GM23248 (cell line): ENCODE measurements at regions not wholly inside any gene's neighbourhood (a gene's known extent, or its start where the extent isn't known, plus 50 kb on each side); places are given as distances from the start of the nearest gene placed in this dataset.

Experiments used
- EZH2 ChIP-seq: fragments of 200-600 bp; sonication (generic); IDR thresholded peaks from 2 replicates; pipeline ENCODE4 v1.6.1; 2018; ENCODE audit warnings: antibody characterized with exemption, mild to moderate bottlenecking; ENCODE audit not compliant: insufficient read depth, poor library complexity, severe bottlenecking
- EZH2phosphoT487 ChIP-seq: fragments of 200-600 bp; sonication (generic); IDR thresholded peaks from 2 replicates; pipeline ENCODE4 v1.6.1; 2018; ENCODE audit warnings: antibody characterized with exemption, moderate library complexity, mild to moderate bottlenecking, low read depth; ENCODE audit not compliant: insufficient read depth

DNA sequence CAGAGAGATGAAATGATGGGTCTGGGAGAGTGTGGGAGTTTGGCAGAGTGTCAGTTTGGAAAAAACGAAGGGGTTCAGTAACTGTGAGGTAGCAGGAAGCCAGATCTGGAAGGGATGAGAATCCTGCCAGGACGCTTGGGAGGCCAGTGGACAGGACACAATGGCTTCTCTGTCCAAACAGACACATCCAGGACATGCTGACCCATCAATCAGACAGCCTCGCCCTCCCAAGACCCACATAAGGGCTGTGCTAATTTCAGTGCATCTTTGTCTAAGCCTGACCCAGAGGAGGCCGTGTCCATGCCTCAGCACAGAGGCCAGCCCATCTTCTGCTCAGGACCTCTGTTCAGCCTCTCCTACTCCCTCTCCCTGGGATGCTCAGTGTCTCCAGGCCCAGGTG, 576.5 kb upstream of the B3GAT1 start:
- TF ChIP-seq EZH2phosphoT487, result no peak
- TF ChIP-seq EZH2, result no peak
